ENCODE measurements at regions not wholly inside any gene's neighbourhood (a gene's known extent, or its start where the extent isn't known, plus 50 kb on each side); places are given as distances from the start of the nearest gene placed in this dataset.
"Not testable (repeated sequence)": the region's sequence is repeated elsewhere in the genome, so short reads cannot be mapped to it uniquely, and the experiment has no call there.

GRCh38 chr1:185538309-185538898, 195.8 kb upstream of the HMCN1 start:
- DNase-seq, result not testable (repeated sequence)

GRCh38 chr1:185537596-185537995, 196.6 kb upstream of the HMCN1 start:
- no peak for DNase-seq

GRCh38 chr1:185536165-185536920, 197.8 kb upstream of the HMCN1 start:
- DNase-seq, result no peak

- DNase-seq, result no peak
Measured at GRCh38 chr1:185535621-185536020, 198.6 kb upstream of the HMCN1 start.

GRCh38 chr1:185534801-185535200, 199.4 kb upstream of the HMCN1 start:
- DNase-seq, result no peak

- DNase-seq, result no peak
Measured at GRCh38 chr1:185533596-185533995, 200.6 kb upstream of the HMCN1 start.

- DNase-seq, result no peak
Measured at GRCh38 chr1:185532856-185533255, 201.3 kb upstream of the HMCN1 start.

- DNase-seq, result no peak
Measured at GRCh38 chr1:185531838-185532237, 202.4 kb upstream of the HMCN1 start.

- no peak for DNase-seq
Measured at GRCh38 chr1:185530215-185530614, 204.0 kb upstream of the HMCN1 start.

- DNase-seq, result no peak
Measured at GRCh38 chr1:185529673-185530072, 204.5 kb upstream of the HMCN1 start.

- DNase-seq, result no peak
Measured at GRCh38 chr1:185528084-185528676, 206.0 kb upstream of the HMCN1 start.

- DNase-seq, result no peak
Measured at GRCh38 chr1:185526344-185527307, 207.6 kb upstream of the HMCN1 start.

GRCh38 chr1:185520188-185520920, 203.3 kb upstream of the IVNS1ABP start:
- no peak for DNase-seq

- DNase-seq, result no peak
Measured at GRCh38 chr1:185517808-185518419, 200.9 kb upstream of the IVNS1ABP start.

- DNase-seq, result not testable (repeated sequence)
Measured at GRCh38 chr1:185517301-185517700, 200.3 kb upstream of the IVNS1ABP start.

- DNase-seq, result no peak
Measured at GRCh38 chr1:185515696-185516095, 198.7 kb upstream of the IVNS1ABP start.

- no peak for DNase-seq
Measured at GRCh38 chr1:185514311-185514710, 197.3 kb upstream of the IVNS1ABP start.

GRCh38 chr1:185512442-185512841, 195.4 kb upstream of the IVNS1ABP start:
- DNase-seq, result no peak

- no peak for DNase-seq
Measured at GRCh38 chr1:185501099-185501498, 184.1 kb upstream of the IVNS1ABP start.

- DNase-seq, result no peak
Measured at GRCh38 chr1:185500001-185500626, 183.1 kb upstream of the IVNS1ABP start.

GRCh38 chr1:185498207-185498606, 181.2 kb upstream of the IVNS1ABP start:
- DNase-seq, result no peak
